ENCODE measurements at regions not wholly inside any gene's neighbourhood (a gene's known extent, or its start where the extent isn't known, plus 50 kb on each side); places are given as distances from the start of the nearest gene placed in this dataset.
"Not testable (repeated sequence)": the region's sequence is repeated elsewhere in the genome, so short reads cannot be mapped to it uniquely, and the experiment has no call there.

DNA sequence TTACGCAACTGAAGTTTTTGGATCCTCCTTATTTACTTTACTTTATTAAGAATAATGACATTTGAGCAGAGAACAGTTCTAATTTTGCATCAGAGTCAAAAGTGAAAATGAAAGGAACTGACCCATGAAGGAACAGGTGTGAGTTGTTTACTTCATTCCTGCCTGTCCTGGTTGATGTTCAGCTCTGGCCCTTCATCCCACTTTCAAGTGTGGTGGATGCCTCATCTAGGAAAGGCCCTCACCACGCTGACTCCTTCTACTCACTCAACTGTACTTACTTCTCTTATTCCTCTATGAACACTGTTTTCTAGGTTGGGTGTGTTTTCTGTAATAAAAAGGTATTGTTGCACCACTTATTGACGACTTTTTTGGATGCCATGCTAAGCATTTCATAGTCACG is 61.8 kb upstream of the PLEKHG4B start:
- H3K27ac Mint-ChIP-seq (ENCODE audit: unreplicated experiment), result no peak overlapping the region
- H3K4me3 Mint-ChIP-seq (ENCODE audit: unreplicated experiment), result no peak overlapping the region
- peaks cover 77% of the 10 kb centered on the region for H3K27me3 Mint-ChIP-seq (ENCODE audit: unreplicated experiment)
- DNase-seq (ENCODE audit: extremely low spot score, unreplicated experiment), result no peak
- peaks cover 4% of the 10 kb centered on the region for H3K9me3 Mint-ChIP-seq (ENCODE audit: unreplicated experiment)
- no peak for TF ChIP-seq CTCF (IDR thresholded peaks at IDR 0.05)
- H3K4me1 Mint-ChIP-seq (ENCODE audit: unreplicated experiment), result no peaks in the 10 kb centered on the region
- no peaks in the 10 kb centered on the region for H3K36me3 Mint-ChIP-seq (ENCODE audit: unreplicated experiment)

GRCh38 chr5:30556-30955 is 61.4 kb upstream of the PLEKHG4B start:
- H3K27me3 Mint-ChIP-seq (ENCODE audit: unreplicated experiment), result peaks cover 76% of the 10 kb centered on the region

DNA sequence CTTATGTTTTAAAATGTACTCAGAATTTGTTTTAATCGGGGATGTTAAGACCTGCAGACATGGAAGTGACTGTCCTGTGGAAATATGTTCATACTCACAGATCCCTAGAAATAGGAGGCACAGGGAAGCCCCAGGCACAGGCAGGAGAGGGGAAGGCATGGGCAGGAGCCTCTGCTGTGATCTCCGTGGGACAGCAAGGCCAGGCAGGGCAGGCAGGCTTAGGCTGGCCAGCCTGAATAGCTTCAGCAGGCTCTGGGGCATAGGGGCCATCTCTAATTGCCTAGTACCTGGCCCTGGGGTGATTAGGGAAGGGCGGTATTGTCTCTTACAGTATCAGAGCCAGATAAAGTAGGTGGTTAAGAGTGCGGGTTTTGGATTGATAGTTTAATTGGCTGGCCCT is 59.8 kb upstream of the PLEKHG4B start:
- H3K9me3 Mint-ChIP-seq (ENCODE audit: unreplicated experiment), result peaks cover 4% of the 10 kb centered on the region
- no peaks in the 10 kb centered on the region for H3K36me3 Mint-ChIP-seq (ENCODE audit: unreplicated experiment)
- no peak overlapping the region for H3K27ac Mint-ChIP-seq (ENCODE audit: unreplicated experiment)
- TF ChIP-seq CTCF (IDR thresholded peaks at IDR 0.05), result no peak
- peaks cover 70% of the 10 kb centered on the region for H3K27me3 Mint-ChIP-seq (ENCODE audit: unreplicated experiment)
- DNase-seq (ENCODE audit: extremely low spot score, unreplicated experiment), result no peak
- H3K4me3 Mint-ChIP-seq (ENCODE audit: unreplicated experiment), result no peak overlapping the region
- H3K4me1 Mint-ChIP-seq (ENCODE audit: unreplicated experiment), result no peaks in the 10 kb centered on the region

More at GRCh38 chr5:30556-30955, 61.4 kb upstream of the PLEKHG4B start:
- H3K9me3 Mint-ChIP-seq (ENCODE audit: unreplicated experiment); H3K4me3 Mint-ChIP-seq (ENCODE audit: unreplicated experiment); H3K36me3 Mint-ChIP-seq (ENCODE audit: unreplicated experiment); DNase-seq (ENCODE audit: extremely low spot score, unreplicated experiment); H3K27ac Mint-ChIP-seq (ENCODE audit: unreplicated experiment); H3K4me1 Mint-ChIP-seq (ENCODE audit: unreplicated experiment): not testable (repeated sequence)

DNA sequence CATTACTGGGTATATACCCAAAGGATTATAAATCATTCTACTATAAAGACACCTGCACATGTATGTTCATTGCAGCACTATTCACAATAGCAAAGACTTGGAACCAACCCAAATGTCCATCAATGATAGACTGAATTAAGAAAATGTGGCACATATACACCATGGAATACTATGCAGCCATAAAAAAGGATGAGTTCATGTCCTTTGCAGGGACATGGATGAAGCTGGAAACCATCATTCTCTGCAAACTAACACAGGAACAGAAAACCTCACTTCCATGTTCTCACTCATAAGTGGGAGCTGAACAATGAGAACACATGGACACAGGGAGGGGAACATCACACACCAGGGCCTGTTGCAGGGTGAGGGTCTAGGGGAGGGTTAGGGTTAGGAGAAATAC is 56.4 kb upstream of the PLEKHG4B start:
- DNase-seq (ENCODE audit: extremely low spot score, unreplicated experiment); H3K4me3 Mint-ChIP-seq (ENCODE audit: unreplicated experiment); H3K9me3 Mint-ChIP-seq (ENCODE audit: unreplicated experiment); H3K36me3 Mint-ChIP-seq (ENCODE audit: unreplicated experiment); H3K4me1 Mint-ChIP-seq (ENCODE audit: unreplicated experiment); H3K27ac Mint-ChIP-seq (ENCODE audit: unreplicated experiment): not testable (repeated sequence)
- H3K27me3 Mint-ChIP-seq (ENCODE audit: unreplicated experiment), result peaks cover 70% of the 10 kb centered on the region

- H3K27me3 Mint-ChIP-seq (ENCODE audit: unreplicated experiment), result peaks cover 71% of the 10 kb centered on the region
- not testable (repeated sequence) for DNase-seq (ENCODE audit: extremely low spot score, unreplicated experiment); H3K9me3 Mint-ChIP-seq (ENCODE audit: unreplicated experiment); H3K36me3 Mint-ChIP-seq (ENCODE audit: unreplicated experiment); H3K27ac Mint-ChIP-seq (ENCODE audit: unreplicated experiment); H3K4me3 Mint-ChIP-seq (ENCODE audit: unreplicated experiment); H3K4me1 Mint-ChIP-seq (ENCODE audit: unreplicated experiment)
Observed at GRCh38 chr5:37207-37606, 54.8 kb upstream of the PLEKHG4B start.

- DNase-seq (ENCODE audit: extremely low spot score, unreplicated experiment), result no peak
- no peak for TF ChIP-seq CTCF (IDR thresholded peaks at IDR 0.05)
- H3K27me3 Mint-ChIP-seq (ENCODE audit: unreplicated experiment), result peaks cover 58% of the 10 kb centered on the region
- H3K4me3 Mint-ChIP-seq (ENCODE audit: unreplicated experiment), result no peak overlapping the region
- no peaks in the 10 kb centered on the region for H3K9me3 Mint-ChIP-seq (ENCODE audit: unreplicated experiment)
- no peak overlapping the region for H3K27ac Mint-ChIP-seq (ENCODE audit: unreplicated experiment)
- H3K4me1 Mint-ChIP-seq (ENCODE audit: unreplicated experiment), result no peaks in the 10 kb centered on the region
- no peaks in the 10 kb centered on the region for H3K36me3 Mint-ChIP-seq (ENCODE audit: unreplicated experiment)
Observed at GRCh38 chr5:39979-40583, 51.9 kb upstream of the PLEKHG4B start.
